Loucy (cell line): ENCODE measurements at regions not wholly inside any gene's neighbourhood (a gene's known extent, or its start where the extent isn't known, plus 50 kb on each side); places are given as distances from the start of the nearest gene placed in this dataset.

ENCODE experiments used
- H2AFZ ChIP-seq: fragments of 200-600 bp; sonication (generic); 2 replicates; pipeline ENCODE4 v1.6.0; 2016; ENCODE audit warnings: antibody characterized with exemption, mild to moderate bottlenecking, low read length, moderate library complexity
- H3F3A ChIP-seq: fragments of 200-600 bp; 2 replicates; pipeline ENCODE4 v1.6.0; 2016; ENCODE audit warnings: antibody characterized with exemption, low read depth, mild to moderate bottlenecking
- H3K27me3 ChIP-seq: fragments of 200-600 bp; sonication (generic); 2 replicates; pipeline ENCODE4 v1.6.1; 2014; ENCODE audit warnings: low read length, mild to moderate bottlenecking; ENCODE audit not compliant: insufficient read depth, poor library complexity, severe bottlenecking
- H3K36me3 ChIP-seq: fragments of 200-600 bp; sonication (generic); 2 replicates; pipeline ENCODE4 v1.6.1; 2016; ENCODE audit warnings: low read length; ENCODE audit not compliant: insufficient read depth
- H3K4me1 ChIP-seq: fragments of 200-600 bp; sonication (generic); 2 replicates; pipeline ENCODE4 v1.5.1; 2014; ENCODE audit warnings: low read length, mild to moderate bottlenecking; ENCODE audit not compliant: insufficient read depth, poor library complexity, severe bottlenecking
- H3K4me2 ChIP-seq: fragments of 200-600 bp; sonication (generic); 2 replicates; pipeline ENCODE4 v1.6.0; 2014; ENCODE audit warnings: antibody characterized with exemption, low read length, low read depth, mild to moderate bottlenecking; ENCODE audit not compliant: poor library complexity, severe bottlenecking
- H3K4me3 ChIP-seq: fragments of 200-600 bp; sonication (generic); 2 replicates; pipeline ENCODE4 v1.5.1; 2014; ENCODE audit warnings: low read length, mild to moderate bottlenecking, mixed read lengths; ENCODE audit not compliant: poor library complexity, severe bottlenecking
- H3K79me2 ChIP-seq: fragments of 200-600 bp; sonication (generic); 2 replicates; pipeline ENCODE4 v1.6.1; 2014; ENCODE audit warnings: low read length; ENCODE audit not compliant: insufficient read depth
- H3K9ac ChIP-seq: fragments of 200-600 bp; sonication (generic); 2 replicates; pipeline ENCODE4 v1.6.0; 2014; ENCODE audit warnings: mild to moderate bottlenecking, low read depth, low read length, moderate library complexity; ENCODE audit not compliant: poor library complexity, severe bottlenecking
- H3K9me2 ChIP-seq: fragments of 200-600 bp; sonication (generic); replicated peaks from 2 replicates; pipeline ENCODE4 v1.6.1; 2016; ENCODE audit warnings: low read depth, low read length, mixed read lengths
- H3K9me3 ChIP-seq: fragments of 200-600 bp; sonication (generic); 2 replicates; pipeline ENCODE4 v1.6.1; 2014; ENCODE audit warnings: mild to moderate bottlenecking, antibody characterized with exemption, low read length, low read depth; ENCODE audit not compliant: insufficient read depth
- H4K20me1 ChIP-seq: fragments of 200-600 bp; sonication (generic); 2 replicates; pipeline ENCODE4 v1.6.0; 2014; ENCODE audit warnings: antibody characterized with exemption, low read length, mild to moderate bottlenecking; ENCODE audit not compliant: insufficient read depth, poor library complexity, severe bottlenecking
- CTCF ChIP-seq: fragments of 200-600 bp; sonication (generic); conservative IDR thresholded peaks from 2 replicates; pipeline ENCODE4 v1.5.1; 2014; ENCODE audit warnings: mild to moderate bottlenecking, antibody characterized with exemption, low read length
- EZH2phosphoT487 ChIP-seq: fragments of 200-600 bp; IDR thresholded peaks from 2 replicates; pipeline ENCODE4 v1.6.1; 2018; ENCODE audit warnings: antibody characterized with exemption, mild to moderate bottlenecking, moderate library complexity, borderline replicate concordance

DNA sequence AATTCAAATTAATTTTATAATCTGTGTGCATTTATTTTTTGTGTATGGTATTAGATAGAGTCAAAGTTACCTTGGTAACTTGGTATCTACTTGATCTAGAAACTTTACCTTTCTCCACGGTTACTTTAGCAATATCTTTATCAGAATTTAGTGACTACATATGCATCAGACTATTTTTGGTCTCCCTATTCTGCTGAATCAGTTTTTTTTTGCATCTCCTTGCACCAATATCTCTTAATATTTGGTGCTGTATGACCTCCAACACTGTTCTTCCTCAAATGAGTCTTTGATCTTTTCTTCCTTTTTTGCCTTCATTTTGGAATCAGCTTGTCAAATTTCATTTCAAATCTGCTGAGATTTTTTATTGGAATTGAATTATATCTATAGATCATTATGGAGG lies 828.2 kb upstream of the FOXG1 start:
- Histone ChIP-seq H3K79me2 (no peaks in the 10 kb centered on the region), H3K9me2 (no peaks in the 10 kb centered on the region), H3F3A (no peaks in the 10 kb centered on the region), H3K4me3 (no peak overlapping the region), H3K4me1 (no peaks in the 10 kb centered on the region), H3K4me2 (no peak overlapping the region), H3K36me3 (no peaks in the 10 kb centered on the region), H3K9me3 (no peaks in the 10 kb centered on the region), H3K27me3 (no peaks in the 10 kb centered on the region), H4K20me1 (no peaks in the 10 kb centered on the region), H2AFZ (no peak overlapping the region), H3K9ac (no peak overlapping the region)
- TF ChIP-seq EZH2phosphoT487, result no peak

DNA sequence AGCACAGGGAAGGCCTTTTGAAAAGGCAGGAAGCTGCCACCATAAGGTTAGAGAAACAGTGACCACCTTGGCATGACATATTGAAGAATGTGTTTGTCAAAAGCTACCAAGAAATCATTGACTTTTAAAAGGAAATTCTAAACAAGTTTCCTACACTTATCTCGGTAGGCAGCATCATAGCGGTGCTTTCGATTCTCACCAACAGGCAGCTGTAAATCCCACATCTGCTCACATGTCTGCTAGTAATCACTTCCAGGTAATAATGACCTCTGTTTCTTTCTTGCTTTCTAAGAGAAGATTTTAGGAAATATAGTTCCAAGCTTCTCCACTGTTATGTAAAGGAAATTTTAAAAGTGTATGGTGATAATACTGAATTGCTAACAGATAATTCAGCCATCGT lies 821.1 kb upstream of the FOXG1 start:
- H3K9me2 ChIP-seq, result no peaks in the 10 kb centered on the region
- no peaks in the 10 kb centered on the region for H3K9me3 ChIP-seq
- H3F3A ChIP-seq, result no peaks in the 10 kb centered on the region
- H4K20me1 ChIP-seq, result no peaks in the 10 kb centered on the region
- H3K4me3 ChIP-seq, result no peak overlapping the region
- H3K4me2 ChIP-seq, result no peak overlapping the region
- H3K4me1 ChIP-seq, result no peaks in the 10 kb centered on the region
- H3K36me3 ChIP-seq, result no peaks in the 10 kb centered on the region
- no peak overlapping the region for H3K9ac ChIP-seq
- H2AFZ ChIP-seq, result no peak overlapping the region
- H3K79me2 ChIP-seq, result no peaks in the 10 kb centered on the region
- no peaks in the 10 kb centered on the region for H3K27me3 ChIP-seq
- no peak for TF ChIP-seq EZH2phosphoT487
- no peak for TF ChIP-seq CTCF

- TF ChIP-seq EZH2phosphoT487 (no peak), CTCF (no peak)
- H3K9me3 ChIP-seq, result no peaks in the 10 kb centered on the region
- no peaks in the 10 kb centered on the region for H4K20me1 ChIP-seq
- H3K4me2 ChIP-seq, result no peak overlapping the region
- no peaks in the 10 kb centered on the region for H3F3A ChIP-seq
- no peaks in the 10 kb centered on the region for H3K79me2 ChIP-seq
- no peaks in the 10 kb centered on the region for H3K9me2 ChIP-seq
- H3K4me3 ChIP-seq, result no peak overlapping the region
- no peaks in the 10 kb centered on the region for H3K4me1 ChIP-seq
- H3K9ac ChIP-seq, result no peak overlapping the region
- no peaks in the 10 kb centered on the region for H3K27me3 ChIP-seq
- no peaks in the 10 kb centered on the region for H3K36me3 ChIP-seq
- H2AFZ ChIP-seq, result no peak overlapping the region
Observed at GRCh38 chr14:27958757-27959156, 807.8 kb upstream of the FOXG1 start.

GRCh38 chr14:27995691-27996090 lies 770.9 kb upstream of the FOXG1 start:
- no peak overlapping the region for H3K4me2 ChIP-seq
- no peak overlapping the region for H3K9ac ChIP-seq
- H3F3A ChIP-seq, result no peaks in the 10 kb centered on the region
- no peaks in the 10 kb centered on the region for H3K9me3 ChIP-seq
- TF ChIP-seq EZH2phosphoT487 (no peak), CTCF (no peak)
- no peaks in the 10 kb centered on the region for H3K36me3 ChIP-seq
- H3K4me1 ChIP-seq, result no peaks in the 10 kb centered on the region
- no peaks in the 10 kb centered on the region for H4K20me1 ChIP-seq
- H2AFZ ChIP-seq, result no peak overlapping the region
- H3K9me2 ChIP-seq, result no peaks in the 10 kb centered on the region
- H3K27me3 ChIP-seq, result no peaks in the 10 kb centered on the region
- no peak overlapping the region for H3K4me3 ChIP-seq
- no peaks in the 10 kb centered on the region for H3K79me2 ChIP-seq
